Ishikawa (cell line): ENCODE measurements at regions not wholly inside any gene's neighbourhood (a gene's known extent, or its start where the extent isn't known, plus 50 kb on each side); places are given as distances from the start of the nearest gene placed in this dataset.

ENCODE experiments used
- CEBPB ChIP-seq: IDR thresholded peaks from 2 replicates; pipeline ENCODE4 v1.6.1; 2012
- EGR1 ChIP-seq: IDR thresholded peaks from 2 replicates; pipeline ENCODE4 v1.6.1; 2012
- EP300 ChIP-seq: IDR thresholded peaks from 2 replicates; pipeline ENCODE4 v1.6.1; 2012; ENCODE audit warnings: borderline replicate concordance
- FOXM1 ChIP-seq: IDR thresholded peaks from 2 replicates; pipeline ENCODE4 v1.6.1; 2012; ENCODE audit warnings: low read depth, borderline replicate concordance
- YY1 ChIP-seq: IDR thresholded peaks from 2 replicates; pipeline ENCODE4 v1.6.1; 2012; ENCODE audit warnings: low read depth

DNA sequence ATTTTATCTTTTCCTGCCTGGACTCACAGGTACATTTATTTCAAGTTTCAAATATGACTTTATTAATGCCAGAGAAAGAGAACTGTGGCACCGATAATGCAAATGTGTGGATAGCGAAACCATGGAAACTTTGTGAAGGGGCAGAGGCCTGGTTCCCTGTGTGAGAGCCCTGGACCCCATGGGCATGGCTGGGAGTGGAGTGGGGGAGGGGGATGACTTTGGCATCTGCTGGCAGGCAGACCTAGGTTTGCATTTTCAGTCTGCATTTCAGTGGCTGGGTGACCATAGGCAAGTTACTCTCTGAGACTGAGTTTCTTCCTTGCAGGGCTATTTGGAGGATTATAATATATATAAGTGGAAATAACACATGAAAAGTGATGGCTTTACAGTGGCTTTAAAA lies 163.8 kb upstream of the TMTC4 start:
- TF ChIP-seq EGR1 (no peak), YY1 (no peak), FOXM1 (no peak), CEBPB (no peak), EP300 (no peak)
